ENCODE measurements at regions not wholly inside any gene's neighbourhood (a gene's known extent, or its start where the extent isn't known, plus 50 kb on each side); places are given as distances from the start of the nearest gene placed in this dataset.

DNA sequence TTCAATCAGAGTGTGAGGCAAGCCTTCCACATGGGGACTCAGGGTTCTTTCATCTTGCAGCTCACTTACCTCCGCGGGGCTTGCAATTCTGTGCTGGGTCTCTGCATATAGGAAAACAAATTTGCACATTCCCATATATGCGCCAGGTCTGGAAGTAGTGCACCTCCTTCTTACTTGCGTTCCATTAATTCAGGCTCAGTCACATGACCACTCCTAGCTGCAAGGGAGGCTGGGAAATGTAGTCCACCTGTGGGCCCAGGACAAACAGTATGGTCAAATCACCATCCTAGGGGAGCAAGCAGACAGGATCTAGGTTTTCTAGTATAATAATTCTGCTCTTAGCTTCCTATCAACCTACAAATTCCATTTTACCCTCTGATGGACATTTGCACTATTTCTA, 160.4 kb downstream of the AACS start:
- DNase-seq (ENCODE audit: low read depth): no peak

DNA sequence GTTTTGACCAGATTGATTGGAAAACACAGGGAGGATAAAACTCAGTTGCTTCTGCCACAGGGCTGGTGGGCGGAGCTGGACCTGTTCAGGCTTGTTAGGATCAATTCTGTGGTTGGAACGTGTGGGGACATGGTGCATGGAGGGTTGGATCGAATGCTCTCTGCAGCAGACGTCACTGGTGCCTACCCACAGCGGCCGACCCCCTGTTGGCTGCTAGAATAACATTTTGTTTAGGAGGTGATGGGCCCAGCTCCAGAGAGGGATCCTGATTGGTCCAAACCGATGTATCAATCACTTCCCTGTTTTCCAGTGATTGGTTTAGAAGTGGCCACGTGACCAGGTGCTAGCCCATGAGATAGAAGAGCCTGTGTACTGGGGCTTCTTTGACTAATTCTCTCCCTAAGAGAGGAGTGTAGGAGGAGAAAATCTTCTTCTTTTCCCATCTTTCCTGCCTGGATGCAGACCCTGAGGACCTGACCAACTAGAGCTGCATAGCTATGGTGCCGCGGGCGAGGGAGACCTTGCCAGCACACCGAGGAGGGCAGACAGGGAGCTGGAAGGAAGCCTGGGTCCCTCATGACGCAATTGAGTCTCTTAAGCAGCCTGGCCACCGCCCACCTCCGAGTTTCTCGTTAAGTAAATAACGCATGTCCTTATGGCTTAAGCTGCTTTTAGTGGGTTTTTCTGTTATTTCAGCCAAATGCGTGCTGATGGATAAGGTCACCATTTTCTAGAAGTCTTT, 163.5 kb downstream of the AACS start:
- DNase-seq (ENCODE audit: low read depth): no peak

DNA sequence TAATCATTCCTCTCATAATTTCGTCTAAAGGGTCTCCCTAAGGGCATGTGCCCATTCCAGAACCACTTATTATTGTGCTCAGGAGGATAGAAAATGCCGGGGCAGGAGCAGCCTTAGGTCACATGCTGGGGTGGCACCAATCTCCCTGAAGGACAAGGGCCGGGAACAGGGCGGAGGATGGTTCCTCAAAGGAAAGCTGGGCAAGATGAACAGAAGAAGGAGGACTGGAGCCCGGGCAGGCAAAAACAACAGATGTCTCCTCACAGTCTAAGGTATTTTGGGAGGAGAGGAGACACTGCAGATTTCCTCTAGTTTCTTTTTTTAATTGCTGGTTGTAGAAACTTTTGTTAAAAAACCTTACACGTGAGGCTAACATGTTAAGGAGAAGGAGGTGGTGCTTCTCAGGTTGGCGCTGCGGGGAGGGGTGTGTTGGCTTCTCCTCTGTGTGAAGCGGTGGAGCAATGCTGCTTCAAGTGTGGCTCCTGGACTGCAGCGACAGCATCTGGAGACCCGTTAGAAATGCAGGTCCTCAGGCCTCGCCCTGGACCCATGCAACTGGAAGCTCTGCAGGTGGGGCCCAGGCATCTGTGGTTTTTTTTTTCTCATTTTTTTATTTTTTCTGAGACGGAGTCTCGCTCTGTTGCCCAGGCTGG, 164.8 kb downstream of the AACS start:
- DNase-seq (ENCODE audit: low read depth): no peak

DNA sequence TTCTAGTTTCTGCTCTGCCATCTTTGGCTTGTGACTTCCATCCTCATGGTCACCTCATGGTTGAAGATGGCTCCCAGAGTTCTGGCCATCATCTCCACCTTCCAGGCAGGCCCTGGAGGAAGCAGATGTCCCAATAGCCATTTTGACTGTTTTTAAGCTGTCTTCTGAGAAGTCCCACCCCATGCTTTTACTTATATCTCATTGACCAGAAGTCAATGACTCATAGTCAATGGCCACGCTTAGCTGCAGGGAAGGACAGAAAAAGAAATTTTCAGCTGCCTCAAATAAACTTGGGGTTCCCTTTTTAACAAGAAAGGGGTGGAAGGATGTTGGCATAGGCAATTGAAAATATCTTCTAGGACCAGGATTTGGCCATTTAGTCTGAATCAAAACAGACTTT, 168.1 kb downstream of the AACS start:
- DNase-seq (ENCODE audit: low read depth): no peak

DNA sequence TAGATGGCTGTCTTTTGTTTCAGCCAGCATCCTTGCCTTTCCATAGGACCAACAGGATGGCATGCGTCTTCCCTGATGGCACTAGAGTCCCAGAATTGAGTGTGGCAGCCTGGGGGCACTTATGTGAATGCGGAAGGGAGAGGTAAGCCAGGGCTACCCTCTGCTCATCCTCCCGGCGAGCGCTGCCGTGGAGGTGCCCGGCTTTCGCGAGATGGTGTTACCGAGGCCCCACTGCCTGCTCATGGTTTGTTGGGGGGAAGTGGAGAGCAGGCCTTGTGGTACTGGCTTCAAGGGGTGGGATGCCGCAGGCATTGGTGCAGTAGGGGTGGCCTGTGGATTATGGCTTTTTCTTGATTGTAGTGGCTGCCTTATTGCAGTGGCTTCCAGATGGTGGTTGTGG, 174.3 kb downstream of the AACS start:
- DNase-seq (ENCODE audit: low read depth): no peak

DNA sequence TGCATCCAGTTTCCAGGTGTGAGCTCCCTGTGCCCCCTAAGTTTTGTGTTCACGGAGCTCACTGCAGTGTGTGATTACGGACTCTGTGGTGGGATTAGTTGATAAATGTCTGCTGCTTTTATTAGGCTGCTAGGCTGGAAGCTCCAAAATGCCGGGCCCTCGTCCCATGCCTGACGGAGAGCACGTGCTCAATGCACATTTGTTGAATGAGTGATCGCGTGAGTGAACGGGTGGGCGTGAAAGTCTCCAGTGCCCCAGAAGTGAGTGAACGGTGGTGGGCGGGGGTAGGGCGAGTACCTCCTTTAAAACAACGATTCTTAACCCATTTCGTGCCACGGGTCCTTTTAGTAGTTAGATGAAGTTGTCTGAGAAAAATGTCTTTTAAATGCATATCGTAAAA, 175.5 kb downstream of the AACS start:
- no peak for DNase-seq (ENCODE audit: low read depth)

DNA sequence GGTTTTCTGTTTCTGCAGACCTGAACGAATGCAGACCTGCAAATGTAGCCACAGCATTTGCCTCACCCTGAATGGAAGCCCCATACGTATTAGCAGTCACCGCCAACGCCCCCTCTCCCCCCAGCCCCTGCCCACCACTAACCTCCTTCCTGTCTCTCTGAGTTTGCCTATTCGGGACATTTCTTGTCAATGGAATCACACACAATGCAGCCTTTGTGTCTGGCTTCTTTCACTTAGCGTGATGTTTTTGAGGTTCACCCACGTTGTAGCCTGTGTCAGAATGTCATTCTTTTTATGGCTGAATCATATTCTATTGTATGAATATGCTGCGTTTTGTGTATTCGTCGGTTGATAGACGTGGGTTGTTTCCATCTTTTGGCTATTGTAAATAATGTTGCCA, 178.6 kb downstream of the AACS start:
- DNase-seq (ENCODE audit: low read depth): no peak

DNA sequence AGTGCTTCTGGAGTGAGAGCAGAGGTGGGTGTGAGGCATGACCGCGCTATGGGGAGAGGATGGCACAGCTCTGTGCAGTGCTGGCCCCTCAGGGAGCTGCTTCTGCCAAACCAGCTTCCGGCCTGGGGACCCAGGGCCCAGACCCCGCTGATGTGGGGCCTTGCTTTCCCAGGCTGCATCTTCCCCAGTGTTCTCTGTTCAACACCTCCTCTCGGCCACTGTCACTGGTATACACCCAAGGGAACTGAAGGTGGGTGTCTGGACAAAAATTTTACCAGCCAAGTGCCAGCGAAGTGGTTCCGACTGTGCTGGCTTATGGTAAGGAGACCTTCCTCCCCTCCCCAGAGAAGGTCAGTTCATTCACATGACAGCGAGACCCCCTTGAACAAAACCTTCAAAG, 179.1 kb downstream of the AACS start:
- DNase-seq (ENCODE audit: low read depth): no peak

DNA sequence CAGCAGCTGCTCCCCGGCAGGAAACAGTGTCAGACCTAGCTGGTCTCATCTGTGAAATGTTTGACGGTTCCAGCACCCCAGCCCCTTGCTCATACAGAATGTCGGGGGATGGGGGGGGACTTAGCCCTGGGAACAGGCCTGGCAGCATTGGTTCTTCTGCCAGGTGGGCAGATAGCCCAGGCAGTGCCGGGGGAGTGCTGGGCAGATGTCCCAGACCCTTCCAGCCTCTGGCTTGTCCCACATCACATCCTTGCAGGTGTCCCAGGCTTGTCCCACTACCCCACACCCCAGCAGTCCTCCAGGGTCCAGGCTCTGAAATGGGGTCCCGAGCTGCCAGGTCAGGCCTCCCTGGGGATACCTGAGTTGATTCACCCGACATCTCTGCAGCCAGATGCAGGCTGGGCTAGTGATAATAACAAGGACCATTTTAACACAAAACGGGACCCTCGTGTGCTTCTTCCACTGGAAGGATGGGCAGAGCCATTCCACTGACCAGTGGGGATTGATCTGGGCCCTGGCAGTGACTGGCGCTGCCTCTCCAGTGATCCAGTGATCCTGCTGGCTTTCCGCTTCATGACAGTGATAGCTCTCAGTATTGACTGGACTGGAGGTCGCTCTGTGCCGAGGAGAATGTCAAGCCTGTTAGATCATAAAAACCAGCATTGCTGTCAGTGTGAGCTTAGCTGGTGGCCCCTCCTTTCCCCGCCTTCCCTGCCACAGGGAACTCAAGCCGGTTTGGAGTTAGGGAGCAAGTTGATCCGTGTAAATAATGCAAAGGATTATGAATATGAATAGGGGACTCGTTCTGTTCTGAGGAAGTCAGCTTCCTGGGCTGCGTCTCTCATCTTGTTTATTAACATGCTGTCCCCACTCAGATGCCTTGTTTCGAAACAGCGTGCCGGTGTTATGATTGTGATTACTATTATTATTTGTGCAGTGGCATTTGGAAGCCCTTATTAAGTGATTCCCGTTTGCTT, 180.6 kb downstream of the AACS start:
- DNase-seq (ENCODE audit: low read depth): no peak

DNA sequence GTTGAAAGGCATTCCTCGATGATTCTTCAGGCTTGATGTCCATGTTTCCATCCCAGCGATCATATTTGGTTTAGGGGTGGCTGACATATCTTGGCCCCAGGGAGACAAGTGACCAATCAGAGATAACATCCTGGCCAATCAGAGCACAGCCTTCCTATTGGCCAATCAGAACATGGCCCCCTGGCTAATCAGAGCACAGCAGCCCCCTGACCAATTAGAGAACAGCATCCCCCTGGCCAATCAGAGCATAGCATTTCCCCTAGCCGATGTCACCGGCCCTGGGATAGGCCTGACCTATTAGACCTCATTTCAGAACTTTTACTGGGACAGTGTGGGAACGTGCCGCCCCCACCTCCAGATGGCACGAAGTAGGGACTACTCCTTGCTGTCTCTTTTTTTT, 182.2 kb downstream of the AACS start:
- no peak for DNase-seq (ENCODE audit: low read depth)

DNA sequence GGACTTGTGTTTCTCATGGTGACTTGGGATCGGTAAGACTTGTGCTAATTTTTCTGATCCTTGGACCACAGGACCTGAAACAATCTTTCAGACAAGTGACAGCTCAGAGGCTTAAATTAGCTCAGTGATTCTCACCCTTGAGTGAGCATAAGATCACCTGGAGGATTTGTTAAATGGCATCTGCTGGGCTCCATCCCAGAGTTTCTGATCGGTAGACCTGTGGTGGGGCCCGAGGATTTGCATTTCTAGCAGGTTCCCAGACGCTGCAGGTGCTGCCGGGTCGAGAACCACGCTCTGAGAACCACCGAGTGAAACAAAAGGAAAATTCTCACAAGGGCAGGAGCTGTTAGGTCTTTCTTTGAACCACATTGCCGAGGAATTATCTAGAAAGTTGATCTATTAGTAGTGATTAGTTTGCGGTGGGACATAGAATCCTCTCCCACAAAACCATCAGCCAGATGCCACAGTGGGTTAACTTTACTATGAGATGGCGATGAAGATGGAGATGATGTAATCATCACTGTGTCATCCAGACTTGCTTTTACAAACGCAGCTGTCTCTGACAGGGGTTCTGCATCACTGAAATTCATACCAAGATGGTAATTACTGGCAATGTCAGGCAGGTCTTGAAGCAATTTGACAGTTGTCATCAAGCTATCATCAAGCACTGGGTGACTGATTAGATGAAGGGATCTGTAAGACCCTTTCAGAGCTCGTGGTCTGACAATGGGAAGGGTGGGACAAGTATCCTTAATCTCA, 184.0 kb downstream of the AACS start:
- DNase-seq (ENCODE audit: low read depth): no peak

DNA sequence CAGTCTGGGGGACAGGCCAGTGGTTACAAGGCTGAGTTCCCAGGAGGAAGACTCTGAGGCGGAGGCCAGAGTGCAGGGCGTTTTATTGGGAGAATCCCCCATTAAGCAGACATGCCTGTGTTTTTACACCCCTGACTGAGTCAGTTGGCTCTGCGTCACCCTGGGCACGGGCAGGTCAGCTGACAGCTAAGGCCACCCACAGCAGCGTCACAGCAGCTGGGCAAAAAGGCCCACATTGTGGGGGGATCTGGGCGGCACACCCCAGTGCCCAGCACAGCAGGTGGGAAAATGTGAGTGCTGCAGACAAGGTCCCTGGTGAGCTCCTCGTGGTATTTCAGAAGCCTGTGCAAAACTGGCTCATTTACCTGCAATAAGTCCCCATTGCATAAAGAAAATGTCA, 184.7 kb downstream of the AACS start:
- no peak for DNase-seq (ENCODE audit: low read depth)

DNA sequence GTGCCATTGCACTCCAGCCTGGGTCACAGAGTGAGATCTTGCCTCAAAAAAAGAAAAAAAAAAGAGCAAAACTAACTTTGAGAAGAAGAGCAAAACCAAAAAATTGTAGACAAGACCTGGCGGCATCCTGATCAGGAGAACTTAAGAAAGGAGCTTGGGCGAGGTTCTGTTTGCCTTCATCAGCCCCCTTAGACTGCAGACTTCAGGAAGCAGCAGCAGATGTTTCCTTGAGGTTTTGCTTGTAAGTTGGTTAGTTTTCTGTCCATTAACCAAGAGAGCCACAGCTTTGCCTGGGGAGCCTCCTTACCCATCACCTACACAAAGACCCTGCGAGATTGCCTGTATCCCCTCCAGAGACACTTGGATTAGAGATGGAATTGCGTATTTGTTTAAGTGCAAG, 189.0 kb downstream of the AACS start:
- DNase-seq (ENCODE audit: low read depth): no peak

DNA sequence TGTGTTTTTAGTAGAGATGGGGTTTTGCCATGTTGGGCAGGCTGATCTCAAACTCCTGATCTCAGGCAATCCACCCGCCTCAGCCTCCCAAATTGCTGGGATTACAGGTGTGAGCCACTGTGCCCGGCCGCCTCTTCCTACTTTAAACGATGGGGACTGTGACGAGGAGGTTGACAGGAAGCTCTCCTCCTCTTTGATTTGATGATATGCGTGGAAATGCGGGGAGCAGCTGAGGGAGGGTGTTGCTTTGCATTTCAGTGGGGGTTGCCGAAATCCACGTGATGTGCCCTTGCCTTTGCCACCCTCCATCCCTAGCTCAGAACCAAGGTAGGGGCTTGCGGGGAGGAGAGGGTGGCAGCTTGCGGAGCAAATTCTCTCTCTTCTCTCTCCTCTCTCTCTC, 189.6 kb downstream of the AACS start:
- DNase-seq (ENCODE audit: low read depth): no peak

DNA sequence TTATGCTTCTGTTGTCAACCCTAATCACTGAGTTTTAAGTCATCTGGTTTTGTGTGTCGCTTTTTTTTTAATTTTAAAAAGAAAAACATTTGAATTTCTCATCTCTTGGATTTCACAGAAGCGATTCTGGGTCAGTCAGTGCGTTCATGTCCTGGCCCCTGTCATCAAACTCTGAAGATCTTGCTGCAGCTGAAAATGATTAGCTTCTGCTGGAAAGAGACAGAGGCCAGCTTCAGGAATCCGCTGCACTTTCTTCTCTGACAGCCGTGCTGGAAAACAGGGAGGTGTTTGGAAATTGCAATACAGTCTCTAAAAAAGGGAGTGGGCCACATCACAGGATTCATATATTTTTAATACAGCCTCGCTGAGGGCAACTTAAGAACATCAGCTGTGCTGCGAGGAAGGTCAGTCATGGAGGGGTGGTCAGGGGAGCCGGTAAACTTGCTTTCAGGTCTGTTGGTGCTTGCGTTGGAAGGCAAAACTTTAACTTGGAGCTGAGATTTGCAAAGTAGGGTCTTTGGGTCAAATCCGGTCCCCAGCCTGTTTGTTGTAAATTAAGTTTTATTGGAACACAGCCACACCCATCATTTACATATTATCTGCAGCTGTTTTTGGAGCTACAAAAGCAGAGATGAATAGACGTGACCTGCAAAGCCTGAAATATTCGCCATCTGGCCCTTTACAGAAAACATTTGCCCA, 190.8 kb downstream of the AACS start:
- no peak for DNase-seq (ENCODE audit: low read depth)

DNA sequence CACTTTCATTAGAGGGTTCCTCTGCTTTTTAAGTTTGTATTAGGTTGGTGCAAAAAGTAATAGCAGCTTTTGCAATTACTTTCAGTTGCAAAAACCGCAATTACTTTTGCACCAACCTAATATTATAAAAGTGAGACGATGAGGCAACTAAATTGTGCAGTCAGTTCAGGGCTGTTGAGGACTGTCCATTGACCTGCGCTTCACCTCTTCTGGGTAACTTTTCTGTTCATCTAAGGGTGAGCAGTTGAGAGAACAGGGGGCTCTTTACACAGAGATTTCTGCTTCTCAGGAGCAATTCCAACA, 191.3 kb downstream of the AACS start:
- no peak for DNase-seq (ENCODE audit: low read depth)

DNA sequence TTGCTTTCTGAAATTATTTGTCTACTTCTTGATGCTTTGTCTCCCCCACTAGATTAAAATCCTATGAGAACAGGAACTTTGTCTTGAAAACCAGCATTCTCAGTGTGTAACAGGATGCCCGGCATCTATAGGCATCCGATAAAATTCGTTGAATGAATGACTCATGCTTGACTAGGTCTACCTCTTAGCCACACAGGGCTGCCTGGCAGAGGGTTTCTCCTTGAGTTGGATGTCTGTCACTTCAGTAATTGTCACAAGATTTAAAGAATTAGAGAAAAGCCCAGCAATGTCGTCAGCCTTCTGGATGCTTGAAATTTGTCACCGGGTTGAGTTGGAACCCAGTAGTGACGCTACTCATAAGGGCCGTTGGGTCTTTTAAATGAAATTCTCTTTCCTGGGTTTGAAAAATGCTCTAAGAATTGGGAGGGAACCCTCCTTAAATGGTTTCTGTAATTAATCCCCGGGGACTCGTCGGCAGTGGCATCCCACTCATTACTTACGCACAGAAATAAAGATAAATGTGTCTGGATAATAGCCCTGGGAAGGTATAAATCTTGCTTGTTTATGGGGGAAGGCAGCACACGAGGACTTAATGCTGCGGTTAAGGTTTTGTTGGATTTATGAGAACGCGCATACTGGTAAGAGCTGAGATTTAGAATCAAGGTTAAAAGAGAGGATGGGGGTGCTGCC, 194.1 kb downstream of the AACS start:
- no peak for DNase-seq (ENCODE audit: low read depth)

DNA sequence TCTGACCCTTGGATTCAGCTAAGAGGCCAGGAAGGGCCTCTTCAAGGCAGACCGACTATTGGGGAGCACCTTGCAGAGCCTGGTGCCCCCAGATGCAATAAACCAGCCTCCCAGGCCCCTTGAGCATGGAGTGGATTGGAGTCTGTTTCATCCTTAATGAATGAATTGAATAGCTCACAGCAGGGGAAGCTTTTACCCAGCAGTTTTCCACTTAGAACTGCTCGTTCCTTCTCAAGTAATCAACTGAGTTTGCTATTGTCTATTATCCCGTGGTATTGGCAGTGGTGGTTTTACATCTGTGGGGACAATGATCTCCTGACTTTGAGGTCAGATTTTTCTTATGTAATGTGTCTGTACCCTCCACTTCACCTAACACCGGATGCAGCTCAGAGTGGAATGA, 197.6 kb downstream of the AACS start:
- no peak for DNase-seq (ENCODE audit: low read depth)

DNA sequence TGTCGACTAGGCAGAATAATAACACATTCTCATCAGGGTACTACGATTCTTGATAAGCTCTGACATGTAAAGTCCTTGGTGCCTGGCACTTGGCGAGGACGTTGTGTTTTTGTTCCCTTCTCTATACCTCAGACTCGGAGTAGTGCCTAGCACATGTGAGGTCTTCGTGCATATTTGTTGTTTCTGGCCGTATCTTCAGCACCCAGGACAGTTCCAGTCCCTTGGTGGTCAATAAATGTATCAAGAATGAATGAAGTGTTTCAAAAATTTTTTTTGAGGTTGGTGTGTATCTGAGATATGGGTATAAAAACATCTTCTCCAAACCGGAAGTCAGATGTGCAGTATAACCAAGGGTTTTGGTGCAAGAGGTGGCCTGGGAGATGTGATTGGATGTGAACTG, 198.2 kb downstream of the AACS start:
- no peak for DNase-seq (ENCODE audit: low read depth)

DNA sequence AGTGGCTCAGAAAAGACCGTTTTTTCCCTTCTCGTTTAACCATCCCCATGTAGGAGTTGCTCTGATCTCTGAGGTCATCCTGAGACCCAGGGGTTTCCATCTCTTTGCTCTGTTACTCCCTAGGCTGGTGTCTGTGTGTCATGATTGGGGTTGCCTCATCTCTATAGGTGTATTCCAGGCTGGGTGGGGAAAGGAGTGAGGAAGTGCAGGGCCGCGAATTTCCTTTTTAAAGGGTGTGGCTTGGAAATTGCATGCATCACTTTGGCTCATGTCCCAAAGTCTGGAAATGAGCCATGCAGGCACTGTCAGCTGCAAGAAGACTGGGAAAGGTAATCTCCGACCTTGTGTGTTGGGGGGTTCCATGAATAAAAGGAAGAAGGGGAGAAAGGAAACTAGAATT, 201.9 kb downstream of the AACS start:
- DNase-seq (ENCODE audit: low read depth): no peak

DNA sequence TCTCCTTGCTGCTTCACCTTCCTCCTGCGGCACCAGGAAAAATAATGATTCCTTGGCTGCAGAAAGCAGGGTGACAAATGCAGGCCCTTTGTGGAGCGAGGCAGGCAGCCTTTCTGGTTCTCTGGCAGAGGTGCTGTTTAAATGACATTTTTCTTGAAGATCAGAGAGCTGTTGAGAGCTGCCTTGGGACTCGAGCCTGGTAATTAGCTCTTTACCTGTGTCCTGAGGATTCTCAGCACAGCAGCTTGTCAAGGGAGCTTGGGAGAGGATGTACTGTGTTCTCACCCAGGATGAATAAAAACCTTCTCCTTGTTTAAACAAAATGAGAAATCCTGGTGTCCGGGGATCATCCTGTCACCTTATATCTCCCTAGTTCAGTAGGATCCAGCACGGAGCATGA, 204.0 kb downstream of the AACS start:
- no peak for DNase-seq (ENCODE audit: low read depth)
